Activated CD4-positive, alpha-beta T cell treated with anti-CD3 and anti-CD28 coated beads, Interleukin-2, amount 10 ng/mL, durations not matched to agents 7 days and 5 days (primary cell): ENCODE measurements at regions not wholly inside any gene's neighbourhood (a gene's known extent, or its start where the extent isn't known, plus 50 kb on each side); places are given as distances from the start of the nearest gene placed in this dataset.
"Not testable (repeated sequence)": the region's sequence is repeated elsewhere in the genome, so short reads cannot be mapped to it uniquely, and the experiment has no call there.

ENCODE experiments used
- CTCF ChIA-PET: fragments of 350-600 bp; sonication (Branson Sonifier 250); formaldehyde crosslinking; loops from one replicate; lab custom pipeline; 2021; ENCODE audit warnings: antibody characterized with exemption; lab: Charles Lee
- POLR2A ChIA-PET: fragments of 350-600 bp; sonication (Branson Sonifier 250); formaldehyde crosslinking; loops from one replicate; lab custom pipeline; 2021; ENCODE audit warnings: antibody characterized with exemption; lab: Charles Lee
- DNase-seq: peaks from one replicate; pipeline ENCODE4 v3.0.0-alpha.2; 2020
- H3K27ac Mint-ChIP-seq: one replicate; pipeline ENCODE4 v1.8.0; 2021; ENCODE audit warnings: mild to moderate bottlenecking, moderate library complexity, mixed read lengths
- H3K27me3 Mint-ChIP-seq: one replicate; pipeline ENCODE4 v1.8.0; 2021; ENCODE audit warnings: mixed read lengths
- H3K36me3 Mint-ChIP-seq: one replicate; pipeline ENCODE4 v1.8.0; 2021; ENCODE audit warnings: low read depth, mixed read lengths
- H3K4me1 Mint-ChIP-seq: one replicate; pipeline ENCODE4 v1.8.0; 2021; ENCODE audit warnings: mixed read lengths
- H3K4me3 Mint-ChIP-seq: one replicate; pipeline ENCODE4 v1.8.0; 2021; ENCODE audit warnings: mild to moderate bottlenecking, moderate library complexity, mixed read lengths
- H3K9me3 Mint-ChIP-seq: one replicate; pipeline ENCODE4 v1.8.0; 2021; ENCODE audit warnings: mixed read lengths

DNA sequence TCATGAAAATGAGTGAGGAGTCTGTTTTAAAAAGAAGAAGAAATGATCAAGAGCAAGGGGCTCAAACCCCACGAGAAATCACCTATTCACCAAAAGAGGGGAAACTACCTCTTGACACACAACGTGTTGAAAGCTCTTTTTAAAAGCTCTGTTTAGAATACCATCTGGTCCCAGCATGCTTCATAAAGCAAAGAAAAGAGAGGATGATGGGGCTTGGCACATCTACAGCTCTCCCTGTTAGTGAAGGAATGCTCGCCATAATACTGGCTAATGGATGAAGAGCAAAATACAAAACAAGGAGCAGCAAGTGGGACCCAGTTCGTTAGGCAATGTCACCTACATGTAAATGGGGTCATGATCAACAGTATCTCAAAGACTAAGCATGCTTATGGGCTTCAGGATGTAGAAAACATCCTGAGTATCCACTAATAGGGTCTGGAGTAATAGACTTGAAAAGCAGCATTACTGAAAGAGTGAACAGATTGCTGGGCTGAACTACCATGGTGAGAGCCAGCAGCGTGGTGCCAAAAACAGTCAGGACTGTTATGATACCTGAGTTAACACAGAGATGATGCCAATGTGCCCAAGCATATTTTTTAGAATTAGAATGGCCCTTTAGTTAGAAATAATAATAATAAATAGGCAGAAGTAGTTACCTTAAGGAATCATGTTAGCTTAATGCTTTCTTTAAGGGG lies 159.7 kb upstream of the POU1F1 start:
- H3K27me3 Mint-ChIP-seq: peaks cover 2% of the 10 kb centered on the region
- no peak overlapping the region for H3K4me3 Mint-ChIP-seq
- DNase-seq: no peak
- H3K27ac Mint-ChIP-seq: no peak overlapping the region
- no peaks in the 10 kb centered on the region for H3K4me1 Mint-ChIP-seq
- no peaks in the 10 kb centered on the region for H3K9me3 Mint-ChIP-seq
- H3K36me3 Mint-ChIP-seq: no peaks in the 10 kb centered on the region
- ChIA-PET POLR2A (no interaction called here), CTCF (no interaction called here)

DNA sequence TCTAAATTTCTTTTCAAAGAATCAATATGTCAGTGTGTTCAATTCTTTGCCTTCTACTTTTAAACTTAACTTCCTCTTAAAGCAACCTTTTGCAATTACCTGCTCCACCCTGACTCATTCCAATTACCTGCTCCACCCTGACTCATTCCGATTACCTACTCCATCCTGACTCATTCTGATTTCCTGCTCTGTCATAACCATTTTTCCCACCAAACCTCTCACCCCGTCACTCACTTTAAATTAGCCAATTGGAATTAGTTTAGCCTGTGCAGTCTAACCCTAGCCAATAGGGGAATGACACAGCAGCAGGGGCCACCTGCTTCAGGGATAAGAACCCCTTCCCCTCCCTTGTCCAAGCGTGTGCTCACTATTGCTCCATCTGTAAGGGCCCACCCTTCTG lies 157.1 kb upstream of the POU1F1 start:
- POLR2A ChIA-PET, CTCF ChIA-PET, H3K27ac Mint-ChIP-seq: not testable (repeated sequence)

DNA sequence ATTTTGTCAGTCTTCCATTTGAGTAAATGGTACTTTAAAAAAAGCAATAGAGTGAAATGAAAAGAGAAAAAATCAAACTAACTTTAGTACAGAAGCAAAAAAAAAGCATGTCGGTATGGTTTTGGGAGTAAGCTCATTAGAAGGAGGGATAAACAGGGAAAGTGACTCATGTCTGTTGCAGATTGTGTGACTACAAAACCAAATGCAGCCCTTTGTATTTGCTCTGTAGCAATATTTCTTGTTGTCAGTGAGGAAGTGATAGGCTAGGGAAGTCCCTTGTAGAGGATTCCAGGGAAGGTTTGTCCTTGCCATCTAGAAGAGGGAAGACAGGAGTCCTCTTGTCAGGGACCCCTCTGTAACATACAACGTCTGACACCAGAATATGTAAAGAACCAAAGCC lies 150.5 kb upstream of the POU1F1 start:
- Mint-ChIP-seq H3K4me3 (no peak overlapping the region), H3K9me3 (no peaks in the 10 kb centered on the region), H3K36me3 (no peaks in the 10 kb centered on the region), H3K27me3 (no peaks in the 10 kb centered on the region), H3K4me1 (no peaks in the 10 kb centered on the region), H3K27ac (no peak overlapping the region)
- POLR2A ChIA-PET: no interaction called here
- CTCF ChIA-PET: no interaction called here
- DNase-seq: no peak

More for the DNA sequence above, 157.1 kb upstream of the POU1F1 start:
- not testable (repeated sequence) for H3K4me3 Mint-ChIP-seq, H3K9me3 Mint-ChIP-seq, H3K36me3 Mint-ChIP-seq, DNase-seq, H3K4me1 Mint-ChIP-seq, H3K27me3 Mint-ChIP-seq

DNA sequence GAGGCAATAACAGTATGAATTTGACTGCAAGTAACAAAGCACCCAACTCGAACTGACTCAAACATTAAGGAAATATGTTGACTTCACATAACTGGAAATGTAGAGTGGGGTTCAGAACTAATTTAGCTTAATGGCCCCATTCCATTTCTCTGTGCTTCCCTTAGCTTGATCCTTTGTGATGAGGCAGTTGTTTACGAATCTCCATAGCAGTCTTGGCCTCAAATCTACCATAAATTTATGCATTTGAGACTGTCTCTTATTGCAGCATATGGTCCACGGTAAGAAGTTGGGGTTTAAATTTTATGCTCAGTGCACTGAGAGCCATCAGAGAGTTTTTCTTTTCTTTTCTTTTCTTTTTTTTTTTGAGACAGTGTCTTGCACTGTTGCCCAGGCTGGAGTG lies 148.7 kb upstream of the POU1F1 start:
- ChIA-PET POLR2A (interaction anchor here (0.5 kb wide), 1 partner anchor 2000 kb away, joined by 3 read pairs; no protein-coding TSS in a partner anchor), CTCF (no interaction called here)
- no peaks in the 10 kb centered on the region for H3K4me1 Mint-ChIP-seq
- H3K27me3 Mint-ChIP-seq: no peaks in the 10 kb centered on the region
- no peaks in the 10 kb centered on the region for H3K36me3 Mint-ChIP-seq
- no peak overlapping the region for H3K4me3 Mint-ChIP-seq
- no peak for DNase-seq
- no peaks in the 10 kb centered on the region for H3K9me3 Mint-ChIP-seq
- no peak overlapping the region for H3K27ac Mint-ChIP-seq

DNA sequence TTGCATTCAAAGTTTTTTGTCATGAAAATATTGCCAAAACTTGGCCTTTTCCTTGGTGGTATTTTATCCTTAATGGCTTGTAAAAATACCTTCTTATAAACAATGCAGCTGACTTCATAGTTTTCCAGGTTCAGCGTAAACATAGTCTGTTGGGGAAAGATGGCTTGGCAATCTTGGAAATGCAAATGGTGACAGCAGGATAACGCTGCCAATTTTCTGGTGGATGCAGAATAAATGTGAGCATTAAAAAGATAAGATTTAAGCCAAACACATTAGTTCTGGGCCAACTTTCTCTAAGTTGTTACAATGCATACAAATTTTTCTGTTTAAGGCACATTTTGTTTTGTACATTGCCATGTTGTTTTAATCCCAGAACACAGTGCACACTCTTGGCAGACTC lies 147.0 kb upstream of the POU1F1 start:
- POLR2A ChIA-PET: no interaction called here
- H3K9me3 Mint-ChIP-seq: no peaks in the 10 kb centered on the region
- H3K36me3 Mint-ChIP-seq: no peaks in the 10 kb centered on the region
- no peak for DNase-seq
- CTCF ChIA-PET: no interaction called here
- H3K4me3 Mint-ChIP-seq: no peak overlapping the region
- no peak overlapping the region for H3K27ac Mint-ChIP-seq
- H3K27me3 Mint-ChIP-seq: no peaks in the 10 kb centered on the region
- H3K4me1 Mint-ChIP-seq: no peaks in the 10 kb centered on the region

DNA sequence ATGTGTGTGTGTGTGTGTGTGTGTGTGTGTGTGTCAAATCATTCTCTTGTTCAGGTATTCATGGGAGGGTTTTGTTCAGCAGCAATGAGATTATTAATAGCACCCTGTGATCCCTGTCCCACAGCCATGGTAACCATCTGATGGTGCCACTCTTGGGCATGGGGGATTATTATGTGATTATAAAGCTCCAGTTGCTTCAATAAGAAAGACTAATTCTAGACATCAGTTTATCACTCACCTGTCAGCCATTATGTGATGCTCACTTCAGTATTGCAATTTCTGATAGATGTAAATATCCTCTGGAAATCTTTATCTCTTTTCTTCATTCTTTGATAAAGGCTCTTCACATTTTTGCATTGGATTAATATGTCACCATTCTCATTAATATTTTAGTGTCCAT lies 145.9 kb upstream of the POU1F1 start:
- no peaks in the 10 kb centered on the region for H3K9me3 Mint-ChIP-seq
- H3K4me3 Mint-ChIP-seq: no peak overlapping the region
- CTCF ChIA-PET: no interaction called here
- DNase-seq: no peak
- no peaks in the 10 kb centered on the region for H3K4me1 Mint-ChIP-seq
- no peaks in the 10 kb centered on the region for H3K36me3 Mint-ChIP-seq
- POLR2A ChIA-PET: no interaction called here
- H3K27ac Mint-ChIP-seq: no peak overlapping the region
- no peaks in the 10 kb centered on the region for H3K27me3 Mint-ChIP-seq

DNA sequence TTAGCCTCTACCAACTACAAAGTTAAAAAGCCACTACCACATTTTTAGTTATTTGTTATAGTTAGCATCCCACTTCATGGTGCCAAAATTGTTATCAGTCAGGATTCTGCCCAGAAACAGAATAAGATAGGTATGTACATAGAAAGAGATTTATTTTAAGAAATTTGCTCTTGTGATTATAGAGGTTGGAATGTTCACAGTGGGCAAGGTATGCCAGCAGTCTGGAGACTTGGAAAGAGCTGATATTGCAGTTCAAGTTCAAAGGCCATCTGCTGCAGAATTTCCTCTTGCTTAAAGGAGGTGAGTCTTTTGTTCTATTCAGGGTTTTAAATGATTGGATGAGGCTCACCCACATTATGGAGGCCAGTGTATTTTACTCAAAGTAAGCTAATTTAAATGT lies 143.8 kb upstream of the POU1F1 start:
- H3K9me3 Mint-ChIP-seq: no peaks in the 10 kb centered on the region
- POLR2A ChIA-PET: no interaction called here
- H3K4me1 Mint-ChIP-seq: no peaks in the 10 kb centered on the region
- H3K36me3 Mint-ChIP-seq: no peaks in the 10 kb centered on the region
- DNase-seq: no peak
- CTCF ChIA-PET: no interaction called here
- no peaks in the 10 kb centered on the region for H3K27me3 Mint-ChIP-seq
- no peak overlapping the region for H3K4me3 Mint-ChIP-seq
- H3K27ac Mint-ChIP-seq: no peak overlapping the region

DNA sequence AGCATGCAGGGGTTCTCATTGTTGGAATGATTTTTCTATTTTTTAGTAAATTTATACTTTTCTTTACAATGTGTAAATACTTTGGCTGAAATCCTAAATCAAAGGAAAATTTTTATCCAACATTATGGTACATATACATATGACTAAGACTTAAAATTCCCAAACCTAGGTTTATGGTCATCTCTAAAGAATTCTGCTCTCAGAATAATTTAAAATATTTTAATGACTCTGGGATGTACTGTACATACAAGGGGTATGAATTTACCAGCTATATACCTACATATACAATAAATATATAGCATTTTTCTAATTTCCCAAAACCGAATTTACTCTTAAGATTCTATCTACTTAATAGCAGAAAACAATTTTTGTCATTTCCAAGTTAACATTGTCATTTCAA lies 137.9 kb upstream of the POU1F1 start:
- CTCF ChIA-PET: no interaction called here
- H3K4me3 Mint-ChIP-seq: no peak overlapping the region
- H3K27me3 Mint-ChIP-seq: no peaks in the 10 kb centered on the region
- H3K4me1 Mint-ChIP-seq: no peaks in the 10 kb centered on the region
- no peak for DNase-seq
- H3K36me3 Mint-ChIP-seq: no peaks in the 10 kb centered on the region
- no peaks in the 10 kb centered on the region for H3K9me3 Mint-ChIP-seq
- no peak overlapping the region for H3K27ac Mint-ChIP-seq
- POLR2A ChIA-PET: no interaction called here

DNA sequence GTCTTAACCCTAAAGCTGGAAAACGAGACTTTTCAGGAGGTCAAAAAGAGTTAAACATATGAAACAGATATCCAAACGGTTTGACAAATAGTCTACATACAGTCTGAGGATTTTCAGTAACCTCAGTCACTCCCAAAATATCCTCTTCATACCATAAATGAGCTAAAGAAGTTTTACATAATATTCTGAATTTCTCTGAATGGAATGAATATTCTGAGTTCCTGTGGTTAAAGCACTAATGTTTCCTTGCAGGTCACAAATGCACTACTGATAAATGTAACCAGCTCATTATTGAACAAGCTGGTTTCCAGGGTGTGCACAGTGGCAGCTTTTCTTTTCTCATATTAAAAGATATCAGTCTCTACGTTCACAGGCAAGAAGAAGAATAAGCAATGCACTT lies 137.4 kb upstream of the POU1F1 start:
- H3K9me3 Mint-ChIP-seq: no peaks in the 10 kb centered on the region
- H3K4me1 Mint-ChIP-seq: no peaks in the 10 kb centered on the region
- POLR2A ChIA-PET: no interaction called here
- H3K4me3 Mint-ChIP-seq: no peak overlapping the region
- H3K36me3 Mint-ChIP-seq: no peaks in the 10 kb centered on the region
- DNase-seq: no peak
- H3K27ac Mint-ChIP-seq: no peak overlapping the region
- CTCF ChIA-PET: interaction anchor here (0.6 kb wide), 1 partner anchor 149 kb away, joined by 3 read pairs; no protein-coding TSS in a partner anchor
- no peaks in the 10 kb centered on the region for H3K27me3 Mint-ChIP-seq

DNA sequence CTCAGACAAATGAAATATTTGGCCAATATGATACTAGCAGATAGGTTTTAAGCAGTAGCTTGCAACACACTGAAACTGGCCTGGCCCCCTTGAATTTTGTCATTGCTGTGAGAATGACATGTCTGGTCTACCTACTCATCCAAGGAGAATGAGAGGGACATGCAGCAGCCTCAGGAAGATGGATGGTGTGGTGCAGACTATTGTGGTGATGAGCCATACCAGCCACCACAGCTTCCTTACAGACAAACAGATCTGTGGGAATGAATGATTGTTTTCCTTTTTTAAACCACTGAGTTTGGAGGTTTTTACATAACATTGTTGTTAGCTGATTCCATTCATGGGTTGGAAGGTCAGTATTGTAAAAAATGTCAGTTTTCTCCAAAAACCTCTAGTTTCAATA lies 133.7 kb upstream of the POU1F1 start:
- H3K36me3 Mint-ChIP-seq: no peaks in the 10 kb centered on the region

DNA sequence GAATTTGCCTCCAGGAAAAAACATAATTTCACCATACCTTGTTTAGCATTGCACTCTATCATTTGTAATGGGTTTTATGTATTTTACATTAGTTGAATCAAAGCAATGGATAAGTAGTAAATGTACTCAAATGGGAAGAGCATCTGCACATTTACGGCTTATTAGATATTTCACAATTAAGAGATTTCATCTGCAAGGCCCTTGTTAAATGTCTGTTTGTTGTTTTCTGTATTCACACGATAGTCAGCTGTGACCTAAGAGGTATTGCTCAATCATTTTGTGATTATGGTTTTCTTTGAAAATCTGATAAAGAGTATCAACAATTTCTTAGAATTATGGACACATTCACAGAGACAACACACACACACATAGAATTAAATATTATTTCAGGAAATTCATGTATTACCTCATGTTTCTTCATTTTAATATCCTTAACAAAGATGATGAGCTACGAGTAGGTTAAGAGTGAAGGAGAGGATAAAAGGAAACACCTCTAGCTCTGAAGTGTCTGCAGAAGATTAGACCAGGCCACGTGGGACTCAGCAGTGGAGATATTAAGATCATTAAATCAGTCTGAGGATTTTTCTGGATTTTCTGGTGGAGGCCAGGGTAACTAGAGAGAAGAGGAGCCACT lies 121.9 kb upstream of the POU1F1 start:
- H3K4me1 Mint-ChIP-seq: no peaks in the 10 kb centered on the region
- ChIA-PET POLR2A (no interaction called here), CTCF (no interaction called here)
- H3K27me3 Mint-ChIP-seq: no peaks in the 10 kb centered on the region
- no peak overlapping the region for H3K27ac Mint-ChIP-seq
- no peaks in the 10 kb centered on the region for H3K9me3 Mint-ChIP-seq
- no peak overlapping the region for H3K4me3 Mint-ChIP-seq
- no peaks in the 10 kb centered on the region for H3K36me3 Mint-ChIP-seq
- no peak for DNase-seq

More for the DNA sequence above, 133.7 kb upstream of the POU1F1 start:
- DNase-seq: no peak
- no peaks in the 10 kb centered on the region for H3K9me3 Mint-ChIP-seq
- no peaks in the 10 kb centered on the region for H3K4me1 Mint-ChIP-seq
- no peak overlapping the region for H3K27ac Mint-ChIP-seq
- no peak overlapping the region for H3K4me3 Mint-ChIP-seq
- POLR2A ChIA-PET: no interaction called here
- CTCF ChIA-PET: no interaction called here
- no peaks in the 10 kb centered on the region for H3K27me3 Mint-ChIP-seq

DNA sequence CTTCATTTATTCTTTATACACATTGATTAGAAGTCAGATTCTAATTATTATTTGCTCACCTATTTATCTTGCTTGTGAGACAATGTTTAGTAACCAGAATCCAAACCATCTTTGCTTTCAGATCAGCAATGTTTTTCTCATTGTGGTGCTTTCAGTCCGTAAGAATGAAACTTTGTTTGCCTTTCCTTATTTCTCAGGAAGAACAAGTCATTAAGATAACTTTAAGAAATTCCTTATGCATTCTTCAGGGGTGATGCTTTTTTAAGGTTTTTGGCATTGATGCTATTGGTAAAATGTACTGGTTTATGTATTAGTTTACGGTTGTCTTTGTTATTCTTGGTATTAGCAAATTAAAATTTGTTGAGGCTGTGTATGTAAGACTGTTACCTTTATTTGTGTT lies 120.8 kb upstream of the POU1F1 start:
- no peaks in the 10 kb centered on the region for H3K27me3 Mint-ChIP-seq
- no peaks in the 10 kb centered on the region for H3K36me3 Mint-ChIP-seq
- DNase-seq: no peak
- ChIA-PET POLR2A (no interaction called here), CTCF (interaction anchor here (0.6 kb wide), 1 partner anchor 406 kb away, joined by 3 read pairs; the partner anchor contains the start of gene VGLL3)
- H3K9me3 Mint-ChIP-seq: no peaks in the 10 kb centered on the region
- H3K4me1 Mint-ChIP-seq: no peaks in the 10 kb centered on the region
- no peak overlapping the region for H3K27ac Mint-ChIP-seq
- no peak overlapping the region for H3K4me3 Mint-ChIP-seq

DNA sequence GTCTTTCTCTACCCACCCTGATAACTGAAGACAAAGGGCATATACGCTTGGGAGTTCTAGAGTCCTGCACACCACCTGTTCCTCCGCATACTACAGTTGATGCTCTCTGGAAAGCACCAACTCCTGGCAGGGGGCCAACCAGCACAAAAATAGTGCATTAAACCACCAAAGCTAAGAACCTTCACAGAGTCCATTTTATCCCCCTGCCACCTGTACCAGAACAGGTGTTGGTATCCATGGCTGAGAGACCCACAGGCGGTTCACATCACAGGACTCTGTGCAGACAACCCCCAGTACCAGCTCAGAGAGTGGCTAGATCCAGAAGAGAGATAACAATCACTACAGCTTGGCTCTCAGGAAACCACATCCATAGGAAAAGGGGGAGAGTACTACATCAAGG lies 114.4 kb upstream of the POU1F1 start:
- Mint-ChIP-seq H3K27ac (no peak overlapping the region), H3K4me1 (no peaks in the 10 kb centered on the region), H3K27me3 (peaks cover 2% of the 10 kb centered on the region), H3K36me3 (no peaks in the 10 kb centered on the region), H3K4me3 (no peak overlapping the region), H3K9me3 (no peaks in the 10 kb centered on the region)
- ChIA-PET CTCF (no interaction called here), POLR2A (no interaction called here)
- no peak for DNase-seq

DNA sequence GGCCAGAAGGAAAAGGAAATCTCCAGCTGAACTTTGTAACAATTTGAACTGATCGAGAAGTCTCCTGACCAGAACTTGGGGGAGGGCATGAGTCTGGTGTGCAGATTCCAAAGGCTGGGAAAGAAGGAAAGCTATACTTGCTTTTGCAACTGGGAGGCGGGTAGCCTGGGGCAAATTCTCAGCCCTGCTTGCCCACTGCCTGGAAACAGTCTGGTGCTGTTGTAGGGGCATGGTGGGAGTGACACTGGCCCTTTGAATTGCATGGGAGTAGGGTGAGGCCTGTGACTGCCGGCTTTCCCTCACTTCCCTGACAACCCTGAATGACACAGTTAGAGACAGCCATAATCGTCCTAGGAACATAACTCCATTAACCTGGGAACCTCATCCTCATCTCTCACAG lies 114.0 kb upstream of the POU1F1 start:
- no peak overlapping the region for H3K27ac Mint-ChIP-seq
- no peaks in the 10 kb centered on the region for H3K36me3 Mint-ChIP-seq
- H3K9me3 Mint-ChIP-seq: no peaks in the 10 kb centered on the region
- ChIA-PET CTCF (no interaction called here), POLR2A (no interaction called here)
- no peak for DNase-seq
- no peaks in the 10 kb centered on the region for H3K4me1 Mint-ChIP-seq
- no peak overlapping the region for H3K4me3 Mint-ChIP-seq
- H3K27me3 Mint-ChIP-seq: peaks cover 2% of the 10 kb centered on the region
